OCI-LY7 (cell line): ENCODE measurements at regions not wholly inside any gene's neighbourhood (a gene's known extent, or its start where the extent isn't known, plus 50 kb on each side); places are given as distances from the start of the nearest gene placed in this dataset.

Experiments used
- EZH2phosphoT487 ChIP-seq: fragments of 200-600 bp; sonication (generic); IDR thresholded peaks from 2 replicates; pipeline ENCODE4 v1.6.1; 2018; ENCODE audit warnings: low read depth, borderline replicate concordance, mild to moderate bottlenecking, mixed run types, antibody characterized with exemption, low read length, moderate library complexity, mixed read lengths
- TF ChIP-seq, protein P1 (sequence below): fragments of 200-600 bp; sonication (generic); conservative IDR thresholded peaks from 2 replicates; pipeline ENCODE4 v1.5.1; 2014; ENCODE audit warnings: mild to moderate bottlenecking, antibody characterized with exemption, low read length, moderate library complexity, mixed read lengths

GRCh38 chr12:94707892-94708291 lies 57.5 kb upstream of the TMCC3 start:
- TF ChIP-seq, protein P1, sequence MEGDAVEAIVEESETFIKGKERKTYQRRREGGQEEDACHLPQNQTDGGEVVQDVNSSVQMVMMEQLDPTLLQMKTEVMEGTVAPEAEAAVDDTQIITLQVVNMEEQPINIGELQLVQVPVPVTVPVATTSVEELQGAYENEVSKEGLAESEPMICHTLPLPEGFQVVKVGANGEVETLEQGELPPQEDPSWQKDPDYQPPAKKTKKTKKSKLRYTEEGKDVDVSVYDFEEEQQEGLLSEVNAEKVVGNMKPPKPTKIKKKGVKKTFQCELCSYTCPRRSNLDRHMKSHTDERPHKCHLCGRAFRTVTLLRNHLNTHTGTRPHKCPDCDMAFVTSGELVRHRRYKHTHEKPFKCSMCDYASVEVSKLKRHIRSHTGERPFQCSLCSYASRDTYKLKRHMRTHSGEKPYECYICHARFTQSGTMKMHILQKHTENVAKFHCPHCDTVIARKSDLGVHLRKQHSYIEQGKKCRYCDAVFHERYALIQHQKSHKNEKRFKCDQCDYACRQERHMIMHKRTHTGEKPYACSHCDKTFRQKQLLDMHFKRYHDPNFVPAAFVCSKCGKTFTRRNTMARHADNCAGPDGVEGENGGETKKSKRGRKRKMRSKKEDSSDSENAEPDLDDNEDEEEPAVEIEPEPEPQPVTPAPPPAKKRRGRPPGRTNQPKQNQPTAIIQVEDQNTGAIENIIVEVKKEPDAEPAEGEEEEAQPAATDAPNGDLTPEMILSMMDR: no peak
- no peak for TF ChIP-seq EZH2phosphoT487
